Lung (tissue), 11 donors: ENCODE measurements at regions not wholly inside any gene's neighbourhood (a gene's known extent, or its start where the extent isn't known, plus 50 kb on each side); places are given as distances from the start of the nearest gene placed in this dataset.

ENCODE experiments used
- ATAC-seq: fragments of 200-7000 bp; cut with Tn5 transposase; one replicate; pipeline ENCODE4 v1.9.1; 2020; ENCODE audit warnings: moderate number of reproducible peaks; ENCODE audit not compliant: insufficient read depth, low FRiP score
- DNase-seq, 3 donors: peaks; one replicate each; pipeline ENCODE4 v3.0.0-alpha.2; 2013 to 2017
- H3K27ac ChIP-seq, 2 donors: one replicate each; pipeline ENCODE4 v1.5.1; 2013; ENCODE audit warnings: mild to moderate bottlenecking in 2 of 2, moderate library complexity in 2 of 2, control low read depth in 1 of 2, inconsistent platforms in 1 of 2, low read depth in 1 of 2, low read length in 1 of 2
- H3K27me3 ChIP-seq, 3 donors: one replicate each; pipeline ENCODE4 v1.5.1; 2013; ENCODE audit warnings: low read length in 2 of 3; ENCODE audit not compliant: control insufficient read depth in 3 of 3, insufficient read depth in 3 of 3
- H3K36me3 ChIP-seq, 4 donors: one replicate each; pipeline ENCODE4 v1.5.1; 2013; ENCODE audit warnings: low read length in 4 of 4, mild to moderate bottlenecking in 1 of 4, moderate library complexity in 1 of 4; ENCODE audit not compliant: control insufficient read depth in 4 of 4, insufficient read depth in 4 of 4
- H3K4me1 ChIP-seq, 5 donors: one replicate each; pipeline ENCODE4 v1.5.1; 2013; ENCODE audit warnings: low read length in 5 of 5, mild to moderate bottlenecking in 2 of 5, moderate library complexity in 1 of 5; ENCODE audit not compliant: control insufficient read depth in 5 of 5, insufficient read depth in 5 of 5
- H3K4me3 ChIP-seq: one replicate; pipeline ENCODE4 v1.5.1; 2013; ENCODE audit warnings: mild to moderate bottlenecking, control low read depth, moderate library complexity
- H3K9ac ChIP-seq, 2 donors: one replicate each; pipeline ENCODE4 v1.5.1; 2013; ENCODE audit warnings: low read length in 2 of 2, control low read depth in 1 of 2; ENCODE audit not compliant: insufficient read depth in 1 of 2
- H3K9me3 ChIP-seq, 4 donors: one replicate each; pipeline ENCODE4 v1.5.1; 2013; ENCODE audit warnings: low read length in 3 of 4, mild to moderate bottlenecking in 1 of 4, moderate library complexity in 1 of 4; ENCODE audit not compliant: control insufficient read depth in 4 of 4, insufficient read depth in 3 of 4
- CTCF ChIP-seq: IDR thresholded peaks from 2 replicates; pipeline ENCODE4 v1.5.1; 2012; ENCODE audit warnings: mild to moderate bottlenecking; ENCODE audit errors: control extremely low read depth, extremely low read depth
- WGBS, 2 donors: extraction: QIAGEN DNeasy Blood & Tissue Kit; methylation state at CpG; one replicate each; pipeline ENCODE4 v1.1.7; 2013; 5-methylcytosine and 5-hydroxymethylcytosine counted together
- donor health status: control.
- donor health status: control.
- donor health status: Bipolar disorder and iron deficiency.
- donor health status: healthy.
- donor health status: DM: yes; HTN: yes; CAD: no.

- WGBS, 2 donors = 83 to 89% methylated on average over 7 of the region's 7 CpGs
- Histone ChIP-seq H3K36me3 (no peaks in the 10 kb centered on the region), H3K4me3 (no peak overlapping the region), H3K9ac (no peak overlapping the region), H3K27ac (no peak overlapping the region), H3K4me1 (no peaks in the 10 kb centered on the region), H3K9me3 (no peaks in the 10 kb centered on the region), H3K27me3 (no peaks in the 10 kb centered on the region)
- ATAC-seq (no peak), DNase-seq (no peak)
- no peak for TF ChIP-seq CTCF
Observed at GRCh38 chr6:115770851-115771250, 289.8 kb downstream of the FRK start.

GRCh38 chr6:115768500-115768899 is 292.2 kb downstream of the FRK start:
- H3K36me3 ChIP-seq = no peaks in the 10 kb centered on the region
- DNase-seq (peak in 2 of 3 donors; percentile 11 to 19), ATAC-seq (no peak)
- no peaks in the 10 kb centered on the region for H3K4me1 ChIP-seq
- H3K27ac ChIP-seq = no peak overlapping the region
- no peaks in the 10 kb centered on the region for H3K27me3 ChIP-seq
- peaks cover 0 to 2% (median 0%) of the 10 kb centered on the region in 4 donors for H3K9me3 ChIP-seq
- H3K4me3 ChIP-seq = no peak overlapping the region
- H3K9ac ChIP-seq = no peak overlapping the region
- TF ChIP-seq CTCF = no peak

GRCh38 chr6:115767931-115768330 is 292.8 kb downstream of the FRK start:
- WGBS, 2 donors = 76 to 90% methylated on average over 1 of the region's 1 CpG
- Histone ChIP-seq H3K9ac (no peak overlapping the region), H3K27ac (no peak overlapping the region), H3K4me3 (no peak overlapping the region), H3K27me3 (no peaks in the 10 kb centered on the region), H3K9me3 (peaks cover 0 to 2% (median 0%) of the 10 kb centered on the region in 4 donors), H3K4me1 (no peaks in the 10 kb centered on the region), H3K36me3 (no peaks in the 10 kb centered on the region)
- no peak for TF ChIP-seq CTCF
- ATAC-seq (no peak), DNase-seq (peak in 2 of 3 donors; percentile 6 to 23)

GRCh38 chr6:115766745-115767462 is 293.8 kb downstream of the FRK start:
- H3K27ac ChIP-seq = no peak overlapping the region
- no peak for DNase-seq
- no peak for TF ChIP-seq CTCF
- peaks cover 0 to 2% (median 0%) of the 10 kb centered on the region in 4 donors for H3K9me3 ChIP-seq
- H3K9ac ChIP-seq = no peak overlapping the region
- no peak for ATAC-seq
- no peaks in the 10 kb centered on the region for H3K27me3 ChIP-seq
- no peaks in the 10 kb centered on the region for H3K36me3 ChIP-seq
- no peak overlapping the region for H3K4me3 ChIP-seq
- no peaks in the 10 kb centered on the region for H3K4me1 ChIP-seq
- 86 to 92% methylated on average over 5 of the region's 5 CpGs for WGBS, 2 donors
